Gastrocnemius medialis (tissue), 4 donors: ENCODE measurements at regions not wholly inside any gene's neighbourhood (a gene's known extent, or its start where the extent isn't known, plus 50 kb on each side); places are given as distances from the start of the nearest gene placed in this dataset.

Source experiments
- ATAC-seq, 2 donors: fragments of 150-250 bp; one replicate each; pipeline ENCODE4 v1.9.1; 2016
- DNase-seq, 2 donors: peaks; one replicate each; pipeline ENCODE4 v3.0.0-alpha.2; 2019
- H3K27ac ChIP-seq, 4 donors: fragments of 200-600 bp; sonication (generic); 1 replicate in 1 of 4; 2 replicates in 3 of 4; pipeline ENCODE4 v1.5.1; 2016 to 2018; ENCODE audit warnings: mild to moderate bottlenecking in 2 of 4, moderate library complexity in 1 of 4
- H3K27me3 ChIP-seq, 3 donors: fragments of 200-600 bp; sonication (generic) in 2 of 3; 1 replicate in 1 of 3; 2 replicates in 2 of 3; pipeline versions ENCODE4 v1.5.1 to v1.6.0; 2016 to 2019; ENCODE audit warnings: mild to moderate bottlenecking in 1 of 3, moderate library complexity in 1 of 3
- H3K36me3 ChIP-seq, 2 donors: fragments of 200-600 bp; sonication (generic) in 1 of 2; one replicate each; pipeline ENCODE4 v1.5.1; 2017 to 2018
- H3K4me1 ChIP-seq, 2 donors: fragments of 200-600 bp; sonication (generic) in 1 of 2; one replicate each; pipeline ENCODE4 v1.5.1; 2016 to 2017; ENCODE audit warnings: mild to moderate bottlenecking in 2 of 2
- H3K4me3 ChIP-seq, 4 donors: fragments of 200-600 bp; sonication (generic) in 3 of 4; 1 replicate in 1 of 4; 2 replicates in 3 of 4; pipeline ENCODE4 v1.5.1; 2016 to 2019; ENCODE audit warnings: mild to moderate bottlenecking in 2 of 4
- H3K9me3 ChIP-seq, 3 donors: fragments of 200-600 bp; sonication (generic) in 2 of 3; 1 replicate in 1 of 3; 2 replicates in 2 of 3; pipeline ENCODE4 v1.5.1; 2016 to 2019
- CTCF ChIP-seq, 5 experiments: fragments of 450-650 bp in 3 of 5; fragments of 200-600 bp in 2 of 5; sonication (generic) in 2 of 5; IDR thresholded peaks in 4 of 5; conservative IDR thresholded peaks in 1 of 5; 1 replicate in 4 of 5; 2 replicates in 1 of 5; pipeline ENCODE4 v1.5.1; 2016 to 2019; ENCODE audit warnings: antibody characterized with exemption in 5 of 5, mild to moderate bottlenecking in 3 of 5, moderate library complexity in 3 of 5
- POLR2A ChIP-seq, 2 donors: fragments of 450-650 bp; IDR thresholded peaks; one replicate each; pipeline ENCODE4 v1.6.1; 2017; ENCODE audit warnings: antibody characterized with exemption in 2 of 2, mild to moderate bottlenecking in 2 of 2, moderate library complexity in 2 of 2
- in situ Hi-C, 4 donors: fragments of 200-750 bp; cut with MboI; loops; one replicate each; pipeline versions ENCODE4 v1.15.0 to v1.8.0; 2017; ENCODE audit warnings: low sequenced_read_pairs in 4 of 4
- intact Hi-C: fragments of 100-400 bp; cut with DNase I; formaldehyde crosslinking; loops from one replicate; pipeline ENCODE4 v1.15.1; 2023; ENCODE audit warnings: low total_unique reads

DNA sequence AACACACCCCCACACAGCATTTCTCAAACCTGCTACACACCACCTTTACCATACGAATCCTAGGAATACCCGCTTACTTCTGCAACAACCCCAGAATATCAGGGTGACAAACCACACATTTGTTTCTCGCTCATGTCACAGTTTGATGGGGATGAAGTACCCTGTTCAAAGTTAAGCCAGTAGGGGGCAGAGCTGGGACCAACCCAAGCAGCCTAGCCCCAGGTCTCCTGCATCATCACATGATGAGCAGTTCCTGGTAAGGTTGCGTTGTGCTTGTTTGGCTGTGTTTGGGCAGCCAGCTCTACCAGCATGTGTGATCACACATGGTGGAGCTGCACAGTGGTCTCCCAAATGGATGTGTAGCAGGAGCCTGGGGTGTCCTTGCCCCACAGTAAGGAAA is 103.6 kb upstream of the C16orf82 start:
- DNase-seq (no peak), ATAC-seq (no peak)
- no peak for TF ChIP-seq CTCF (IDR thresholded peaks at IDR 0.05 in 4 of 5, conservative IDR thresholded peaks at IDR 0.05 in 1 of 5)
- no peak for TF ChIP-seq POLR2A (IDR thresholded peaks at IDR 0.05)
- H3K4me1 ChIP-seq: no peaks in the 10 kb centered on the region
- H3K27ac ChIP-seq: no peak overlapping the region
- no peaks in the 10 kb centered on the region for H3K27me3 ChIP-seq
- in situ Hi-C loops (no loop called here), intact Hi-C loops (no loop called here)
- H3K4me3 ChIP-seq: no peak overlapping the region
- no peaks in the 10 kb centered on the region for H3K36me3 ChIP-seq
- no peaks in the 10 kb centered on the region for H3K9me3 ChIP-seq

DNA sequence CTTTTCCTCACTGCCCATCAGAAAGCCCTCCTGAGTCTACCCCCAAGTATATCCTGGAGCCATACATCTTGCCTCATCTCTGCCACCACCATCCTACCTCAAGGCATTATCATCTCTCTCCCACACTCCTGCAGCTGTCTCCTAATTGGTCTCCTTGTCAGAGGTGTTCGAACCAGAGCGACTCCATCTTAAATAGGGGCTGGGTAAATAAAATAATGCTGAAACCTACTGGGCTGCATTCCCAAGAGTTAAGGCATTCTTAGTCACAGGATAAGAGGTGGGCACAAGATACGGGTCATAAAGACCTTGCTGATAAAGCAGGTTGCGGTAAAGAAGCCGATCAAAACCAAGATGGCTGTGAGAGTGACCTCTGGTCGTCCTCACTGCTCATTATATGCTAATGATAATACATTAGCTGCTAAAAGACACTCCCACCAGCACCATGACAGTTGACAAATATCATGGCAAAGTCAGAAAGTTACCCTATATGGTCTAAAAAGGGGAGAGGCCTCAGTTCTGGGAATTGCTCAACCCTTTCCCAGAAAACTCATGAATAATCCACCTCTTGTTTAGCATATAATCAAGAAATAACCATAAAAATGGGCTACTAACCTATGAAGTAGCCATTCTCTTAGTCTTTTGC is 97.0 kb upstream of the C16orf82 start:
- DNase-seq (no peak), ATAC-seq (no peak)
- Histone ChIP-seq H3K27me3 (no peaks in the 10 kb centered on the region), H3K27ac (no peak overlapping the region), H3K4me3 (no peak overlapping the region), H3K36me3 (no peaks in the 10 kb centered on the region), H3K9me3 (no peaks in the 10 kb centered on the region), H3K4me1 (no peaks in the 10 kb centered on the region)
- no peak for TF ChIP-seq CTCF (IDR thresholded peaks at IDR 0.05 in 4 of 5, conservative IDR thresholded peaks at IDR 0.05 in 1 of 5)
- TF ChIP-seq POLR2A (IDR thresholded peaks at IDR 0.05): no peak
- intact Hi-C loops (no loop called here), in situ Hi-C loops (no loop called here)

- TF ChIP-seq POLR2A (IDR thresholded peaks at IDR 0.05) (no peak), CTCF (IDR thresholded peaks at IDR 0.05 in 4 of 5, conservative IDR thresholded peaks at IDR 0.05 in 1 of 5) (no peak)
- in situ Hi-C loops: no loop called here
Observed at GRCh38 chr16:26970292-26970691, 96.4 kb upstream of the C16orf82 start.

DNA sequence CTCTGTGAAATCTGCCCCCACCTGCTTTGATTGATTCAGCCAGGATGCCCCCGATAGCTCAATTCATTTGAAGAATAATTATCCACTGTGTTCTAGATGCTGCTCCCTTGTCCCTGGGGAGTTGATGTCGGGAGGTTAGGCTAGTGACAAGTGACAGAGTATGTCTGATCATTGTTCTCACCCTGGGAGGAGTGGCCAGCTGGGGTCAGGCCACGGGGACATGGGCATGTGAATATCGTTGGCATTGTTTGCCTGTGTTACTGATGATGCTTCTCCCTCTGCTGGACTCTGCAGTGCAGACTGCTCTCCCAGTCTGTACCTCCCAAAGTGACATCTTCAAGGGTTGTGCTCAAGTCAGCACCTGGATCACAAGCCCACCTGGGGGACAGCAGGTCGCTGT is 89.9 kb upstream of the C16orf82 start:
- H3K4me1 ChIP-seq: no peaks in the 10 kb centered on the region
- H3K27ac ChIP-seq: no peak overlapping the region
- no peak overlapping the region for H3K4me3 ChIP-seq
- no peaks in the 10 kb centered on the region for H3K27me3 ChIP-seq
- intact Hi-C loops: no loop called here
- in situ Hi-C loops: no loop called here
- H3K9me3 ChIP-seq: no peaks in the 10 kb centered on the region
- no peak for DNase-seq
- no peak for TF ChIP-seq CTCF (IDR thresholded peaks at IDR 0.05 in 4 of 5, conservative IDR thresholded peaks at IDR 0.05 in 1 of 5)
- no peak for TF ChIP-seq POLR2A (IDR thresholded peaks at IDR 0.05)
- no peaks in the 10 kb centered on the region for H3K36me3 ChIP-seq
- no peak for ATAC-seq

More at GRCh38 chr16:26970292-26970691, 96.4 kb upstream of the C16orf82 start:
- DNase-seq (no peak), ATAC-seq (no peak)
- Histone ChIP-seq H3K9me3 (no peaks in the 10 kb centered on the region), H3K4me1 (no peaks in the 10 kb centered on the region), H3K4me3 (no peak overlapping the region), H3K36me3 (no peaks in the 10 kb centered on the region), H3K27me3 (no peaks in the 10 kb centered on the region), H3K27ac (no peak overlapping the region)
- intact Hi-C loops: no loop called here
